ENCODE measurements at regions not wholly inside any gene's neighbourhood (a gene's known extent, or its start where the extent isn't known, plus 50 kb on each side); places are given as distances from the start of the nearest gene placed in this dataset.
"Not testable (repeated sequence)": the region's sequence is repeated elsewhere in the genome, so short reads cannot be mapped to it uniquely, and the experiment has no call there.

GRCh38 chr4:126192506-126192905 is 877.8 kb downstream of the FAT4 start (continued):
- TF ChIP-seq ZFP1 (CRISPR knock-in tag; IDR thresholded peaks at IDR 0.05) (no peak), ONECUT2 (CRISPR knock-in tag; IDR thresholded peaks at IDR 0.05) (no peak), SOX6 (IDR thresholded peaks at IDR 0.05) (no peak), SOX6 (CRISPR knock-in tag; IDR thresholded peaks at IDR 0.05) (no peak), ZNF709 (CRISPR knock-in tag; IDR thresholded peaks at IDR 0.05) (no peak), STAT5B (CRISPR knock-in tag; IDR thresholded peaks at IDR 0.05) (no peak), GLI4 (CRISPR knock-in tag; IDR thresholded peaks at IDR 0.05; ENCODE audit: borderline replicate concordance) (no peak), ZNF678 (CRISPR knock-in tag; IDR thresholded peaks at IDR 0.05) (no peak), SMAD9 (CRISPR knock-in tag; IDR thresholded peaks at IDR 0.05) (no peak), ELF4 (CRISPR knock-in tag; IDR thresholded peaks at IDR 0.05; ENCODE audit: borderline replicate concordance) (no peak)

GRCh38 chr4:126201251-126202138 is 886.7 kb downstream of the FAT4 start:
- ATAC-seq; in situ Hi-C loops (cut with HindIII; ENCODE audit: extremely low pct_ligation_motif_present, low pct_unique_long_range_greater_than_20kb); H3K79me2 ChIP-seq (ENCODE audit: insufficient read depth, low read length); DNase-seq (ENCODE audit: low spot score); H3K9ac ChIP-seq (ENCODE audit: insufficient read depth, low read depth, low read length); H3K4me2 ChIP-seq (ENCODE audit: low read depth, low read length); H3K27ac ChIP-seq (ENCODE audit: extremely low read length, insufficient read depth, low read length); H3K9me3 ChIP-seq (ENCODE audit: low read length); FAIRE-seq; H3K4me3 ChIP-seq (replicated peaks in 1 of 3; ENCODE audit: insufficient read depth in 1 of 3, low read depth in 2 of 3, low read length in 3 of 3); intact Hi-C loops (cut with micrococcal nuclease; ENCODE audit: unreplicated experiment); BruUV-seq (replicated peaks); H3K27me3 ChIP-seq (ENCODE audit: control insufficient read depth in 1 of 2, insufficient read depth in 2 of 2, low read length in 2 of 2); H3K36me3 ChIP-seq (replicated peaks in 1 of 2; ENCODE audit: control insufficient read depth in 1 of 2, insufficient read depth in 2 of 2, low read length in 2 of 2); POLR2A ChIA-PET; H4K20me1 ChIP-seq (ENCODE audit: insufficient read depth, low read length); H3K4me1 ChIP-seq (ENCODE audit: insufficient read depth, low read length); H2AFZ ChIP-seq (ENCODE audit: low read length); CTCF ChIA-PET (ENCODE audit: low intra/inter-chr PET ratio, low total read pairs): not testable (repeated sequence)
- 46% methylated on average over 21 of the region's 53 CpGs for WGBS (ENCODE audit: low lambda C conversion rate)
